Dermis blood vessel endothelial cell (primary cell): ENCODE measurements at regions not wholly inside any gene's neighbourhood (a gene's known extent, or its start where the extent isn't known, plus 50 kb on each side); places are given as distances from the start of the nearest gene placed in this dataset.
"Not testable (repeated sequence)": the region's sequence is repeated elsewhere in the genome, so short reads cannot be mapped to it uniquely, and the experiment has no call there.

Experiments used
- DNase-seq: peaks from one replicate; pipeline ENCODE4 v3.0.0; 2010

- DNase-seq, result no peak
These were observed 57.3 kb upstream of the NOVA1 start for GRCh38 chr14:26655128-26655527.

GRCh38 chr14:26663506-26663905 lies 65.7 kb upstream of the NOVA1 start:
- no peak for DNase-seq

- DNase-seq, result not testable (repeated sequence)
These were observed 81.0 kb upstream of the NOVA1 start for GRCh38 chr14:26678732-26679420.

- no peak for DNase-seq
These were observed 87.6 kb upstream of the NOVA1 start for GRCh38 chr14:26685401-26685800.

- DNase-seq, result no peak
These were observed 89.5 kb upstream of the NOVA1 start for GRCh38 chr14:26687301-26687837.

- DNase-seq, result no peak
These were observed 96.7 kb upstream of the NOVA1 start for GRCh38 chr14:26694521-26694920.

- no peak for DNase-seq
These were observed 104.9 kb upstream of the NOVA1 start for GRCh38 chr14:26702721-26703230.

GRCh38 chr14:26703686-26704366 lies 106.0 kb upstream of the NOVA1 start:
- no peak for DNase-seq

GRCh38 chr14:26707234-26707633 lies 109.4 kb upstream of the NOVA1 start:
- DNase-seq, result no peak

GRCh38 chr14:26709019-26709418 lies 111.2 kb upstream of the NOVA1 start:
- no peak for DNase-seq

- no peak for DNase-seq
These were observed 121.7 kb upstream of the NOVA1 start for GRCh38 chr14:26719514-26719913.

GRCh38 chr14:26722258-26722657 lies 124.4 kb upstream of the NOVA1 start:
- DNase-seq, result no peak

- DNase-seq, result no peak
These were observed 132.0 kb upstream of the NOVA1 start for GRCh38 chr14:26729851-26730250.

GRCh38 chr14:26730929-26731618 lies 133.2 kb upstream of the NOVA1 start:
- DNase-seq, result no peak

- DNase-seq, result no peak
These were observed 138.0 kb upstream of the NOVA1 start for GRCh38 chr14:26735811-26736210.

GRCh38 chr14:26738571-26738970 lies 140.7 kb upstream of the NOVA1 start:
- no peak for DNase-seq

- DNase-seq, result no peak
These were observed 143.9 kb upstream of the NOVA1 start for GRCh38 chr14:26741711-26742212.

GRCh38 chr14:26743284-26743683 lies 145.5 kb upstream of the NOVA1 start:
- DNase-seq, result no peak

GRCh38 chr14:26744903-26745302 lies 147.1 kb upstream of the NOVA1 start:
- no peak for DNase-seq

GRCh38 chr14:26761532-26761931 lies 163.7 kb upstream of the NOVA1 start:
- DNase-seq, result no peak

- DNase-seq, result no peak
These were observed 167.5 kb upstream of the NOVA1 start for GRCh38 chr14:26765301-26765700.

GRCh38 chr14:26765768-26766520 lies 168.1 kb upstream of the NOVA1 start:
- no peak for DNase-seq
